Calu3 (cell line): ENCODE measurements at regions not wholly inside any gene's neighbourhood (a gene's known extent, or its start where the extent isn't known, plus 50 kb on each side); places are given as distances from the start of the nearest gene placed in this dataset.

Experiments
- BruUV-seq: library from RNA; stranded (reverse); fragments of 400-500 nt; replicated peaks from 2 replicates; lab custom pipeline; 2021; lab: Mats Ljungman, UMichigan
- CTCF ChIA-PET: fragments of 300-600 bp; sonication (Branson Sonifier 250); formaldehyde crosslinking; loops from one replicate; lab custom pipeline; 2022; ENCODE audit warnings: antibody characterized with exemption; lab: Charles Lee
- DNase-seq: peaks from one replicate; pipeline ENCODE4 v3.0.0; 2022
- H3K27ac Mint-ChIP-seq: one replicate; pipeline ENCODE4 v1.8.0; 2022; ENCODE audit warnings: mixed read lengths; ENCODE audit not compliant: unreplicated experiment
- H3K27me3 Mint-ChIP-seq: one replicate; pipeline ENCODE4 v1.8.0; 2022; ENCODE audit warnings: mixed read lengths; ENCODE audit not compliant: unreplicated experiment
- H3K36me3 Mint-ChIP-seq: one replicate; pipeline ENCODE4 v1.8.0; 2022; ENCODE audit warnings: mild to moderate bottlenecking, moderate library complexity, mixed read lengths; ENCODE audit not compliant: insufficient read depth, unreplicated experiment
- H3K4me1 Mint-ChIP-seq: one replicate; pipeline ENCODE4 v1.8.0; 2022; ENCODE audit warnings: mild to moderate bottlenecking, low read depth, mixed read lengths; ENCODE audit not compliant: unreplicated experiment
- H3K4me3 Mint-ChIP-seq: one replicate; pipeline ENCODE4 v1.8.0; 2022; ENCODE audit warnings: mild to moderate bottlenecking, low read depth, moderate library complexity, mixed read lengths; ENCODE audit not compliant: unreplicated experiment
- H3K9me3 Mint-ChIP-seq: one replicate; pipeline ENCODE4 v1.8.0; 2022; ENCODE audit warnings: low read depth, mixed read lengths; ENCODE audit not compliant: unreplicated experiment
- intact Hi-C: fragments of 100-400 bp; cut with micrococcal nuclease; formaldehyde crosslinking; loops from one replicate; pipeline ENCODE4 v1.10.0; 2022; ENCODE audit not compliant: unreplicated experiment
- TF ChIP-seq, protein P1 (sequence below): fragments of 200-600 bp; IDR thresholded peaks from one replicate; pipeline ENCODE4 v1.8.0; 2022; ENCODE audit warnings: antibody characterized with exemption; ENCODE audit not compliant: unreplicated experiment

DNA sequence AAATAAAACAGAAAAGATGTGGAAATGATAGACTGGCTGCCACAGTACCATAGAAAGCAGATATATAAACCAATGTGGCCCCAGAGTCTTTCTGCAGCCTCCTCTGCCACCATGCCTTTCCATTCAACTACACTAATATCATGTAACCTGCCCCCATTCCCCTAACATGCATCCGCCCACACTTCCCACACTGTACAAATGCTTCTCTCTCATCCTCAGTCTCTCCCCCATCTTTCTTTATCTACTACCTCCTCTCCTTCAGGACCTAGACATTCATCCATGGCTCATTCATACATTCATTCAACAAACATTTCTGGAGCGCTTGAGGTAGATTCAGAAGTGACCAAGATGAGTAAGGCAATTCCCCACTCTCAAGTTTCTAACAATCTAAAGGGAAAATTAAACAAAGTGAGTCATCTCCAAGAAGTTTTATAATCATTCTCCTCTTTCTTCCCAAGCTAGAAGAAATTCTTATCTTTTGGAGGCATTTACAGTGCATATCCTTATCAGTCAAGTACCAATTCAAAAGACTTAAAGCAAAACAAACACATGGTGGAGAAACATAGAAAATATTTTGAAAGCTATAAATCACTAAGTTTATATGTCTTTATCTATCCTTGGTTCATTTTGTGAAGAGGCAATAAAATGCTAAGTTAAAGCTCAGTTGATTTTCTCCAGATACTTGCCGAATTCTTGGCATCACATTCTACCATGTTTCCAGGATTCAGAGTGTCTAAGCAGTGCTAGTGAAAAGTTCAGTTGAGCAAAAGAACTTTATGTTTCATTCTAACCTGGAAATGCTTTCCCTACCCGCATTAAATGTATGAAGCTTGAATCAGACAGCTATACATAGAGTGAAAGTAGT is 70.5 kb upstream of the FRMD6 start:
- Mint-ChIP-seq H3K27ac (no peak overlapping the region), H3K36me3 (no peaks in the 10 kb centered on the region), H3K27me3 (no peaks in the 10 kb centered on the region), H3K9me3 (no peaks in the 10 kb centered on the region), H3K4me3 (no peak overlapping the region), H3K4me1 (peaks cover 17% of the 10 kb centered on the region)
- intact Hi-C loops = no loop called here
- CTCF ChIA-PET = interaction anchor here (0.5 kb wide), 1 partner anchor 70 kb away, joined by 3 read pairs; the partner anchor contains the start of gene FRMD6
- BruUV-seq = no TSS peak
- TF ChIP-seq, protein P1, sequence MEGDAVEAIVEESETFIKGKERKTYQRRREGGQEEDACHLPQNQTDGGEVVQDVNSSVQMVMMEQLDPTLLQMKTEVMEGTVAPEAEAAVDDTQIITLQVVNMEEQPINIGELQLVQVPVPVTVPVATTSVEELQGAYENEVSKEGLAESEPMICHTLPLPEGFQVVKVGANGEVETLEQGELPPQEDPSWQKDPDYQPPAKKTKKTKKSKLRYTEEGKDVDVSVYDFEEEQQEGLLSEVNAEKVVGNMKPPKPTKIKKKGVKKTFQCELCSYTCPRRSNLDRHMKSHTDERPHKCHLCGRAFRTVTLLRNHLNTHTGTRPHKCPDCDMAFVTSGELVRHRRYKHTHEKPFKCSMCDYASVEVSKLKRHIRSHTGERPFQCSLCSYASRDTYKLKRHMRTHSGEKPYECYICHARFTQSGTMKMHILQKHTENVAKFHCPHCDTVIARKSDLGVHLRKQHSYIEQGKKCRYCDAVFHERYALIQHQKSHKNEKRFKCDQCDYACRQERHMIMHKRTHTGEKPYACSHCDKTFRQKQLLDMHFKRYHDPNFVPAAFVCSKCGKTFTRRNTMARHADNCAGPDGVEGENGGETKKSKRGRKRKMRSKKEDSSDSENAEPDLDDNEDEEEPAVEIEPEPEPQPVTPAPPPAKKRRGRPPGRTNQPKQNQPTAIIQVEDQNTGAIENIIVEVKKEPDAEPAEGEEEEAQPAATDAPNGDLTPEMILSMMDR = no peak
- no peak for DNase-seq

DNA sequence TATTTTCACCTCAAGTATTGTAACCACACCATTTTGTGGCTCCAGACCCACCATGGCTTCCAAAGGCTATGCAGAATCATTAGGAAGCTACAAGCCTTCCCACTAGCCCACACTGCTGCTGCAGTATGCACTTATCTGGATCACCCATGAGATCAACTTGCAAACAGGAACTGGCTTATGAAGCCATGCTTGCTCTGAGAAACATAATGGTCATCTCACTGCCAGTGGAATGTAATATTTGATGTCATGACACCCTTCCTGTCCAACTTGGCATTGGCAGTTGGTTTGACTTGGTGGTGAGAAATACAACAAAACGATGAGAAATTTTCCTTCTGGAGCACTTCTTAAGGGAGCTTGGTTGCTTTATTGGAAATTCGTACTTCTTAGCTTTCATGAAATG is 69.3 kb upstream of the FRMD6 start:
- Mint-ChIP-seq H3K4me1 (peaks cover 9% of the 10 kb centered on the region), H3K27me3 (no peaks in the 10 kb centered on the region), H3K36me3 (no peaks in the 10 kb centered on the region), H3K9me3 (no peaks in the 10 kb centered on the region), H3K4me3 (no peak overlapping the region), H3K27ac (no peak overlapping the region)
- intact Hi-C loops = no loop called here
- BruUV-seq = no TSS peak
- CTCF ChIA-PET = no interaction called here
- TF ChIP-seq, protein P1 = no peak
- no peak for DNase-seq

DNA sequence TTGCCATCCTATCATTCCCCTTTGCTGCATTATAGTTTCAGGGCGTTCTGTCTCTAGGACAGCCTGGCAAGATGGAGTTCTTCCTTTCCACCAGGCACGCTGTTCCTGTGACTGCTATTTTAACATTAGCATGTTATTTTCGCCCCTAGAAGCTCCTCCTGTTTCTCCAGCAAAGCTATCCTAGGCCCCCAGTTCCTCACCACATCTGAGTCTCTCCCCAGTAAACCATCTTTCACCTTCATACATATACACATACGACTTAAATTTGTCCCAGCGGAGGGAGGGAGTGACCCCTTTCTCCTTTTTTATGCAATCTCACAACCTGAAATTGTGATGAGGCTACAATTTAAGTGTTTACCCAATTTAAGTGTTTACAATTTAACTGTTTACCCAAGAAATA is 66.7 kb upstream of the FRMD6 start:
- no peaks in the 10 kb centered on the region for H3K27me3 Mint-ChIP-seq
- H3K4me3 Mint-ChIP-seq = no peak overlapping the region
- no peak for DNase-seq
- H3K9me3 Mint-ChIP-seq = no peaks in the 10 kb centered on the region
- no peaks in the 10 kb centered on the region for H3K36me3 Mint-ChIP-seq
- CTCF ChIA-PET = no interaction called here
- intact Hi-C loops = no loop called here
- BruUV-seq = no TSS peak
- H3K4me1 Mint-ChIP-seq = peaks cover 9% of the 10 kb centered on the region
- no peak overlapping the region for H3K27ac Mint-ChIP-seq
- TF ChIP-seq, protein P1 = no peak

DNA sequence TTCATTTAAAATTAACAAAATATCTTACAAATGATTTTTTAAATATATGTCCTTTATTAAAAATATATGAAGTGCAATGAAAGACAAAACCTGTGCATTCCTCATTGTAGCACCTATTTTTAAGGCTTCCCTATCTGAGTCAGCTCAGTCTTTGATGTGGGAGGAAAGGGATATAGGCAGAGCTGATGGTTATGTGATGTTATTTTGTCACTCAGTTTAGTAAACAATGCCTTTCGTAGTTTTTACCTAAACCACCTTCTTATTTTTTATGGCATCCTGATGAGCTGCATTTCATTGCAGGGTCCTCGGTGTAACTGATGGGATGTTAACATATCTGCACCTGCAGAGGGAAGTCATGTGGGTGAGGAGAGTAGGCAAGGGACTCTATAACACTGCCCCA is 58.9 kb upstream of the FRMD6 start:
- Mint-ChIP-seq H3K27ac (no peak overlapping the region), H3K36me3 (no peaks in the 10 kb centered on the region), H3K9me3 (no peaks in the 10 kb centered on the region), H3K4me1 (no peaks in the 10 kb centered on the region), H3K4me3 (no peak overlapping the region), H3K27me3 (no peaks in the 10 kb centered on the region)
- TF ChIP-seq, protein P1 = no peak
- BruUV-seq = no TSS peak
- CTCF ChIA-PET = interaction anchor here (1.0 kb wide), 1 partner anchor 331 kb away, joined by 3 read pairs; no protein-coding TSS in a partner anchor
- intact Hi-C loops = no loop called here
- DNase-seq = no peak
